ENCODE measurements at regions not wholly inside any gene's neighbourhood (a gene's known extent, or its start where the extent isn't known, plus 50 kb on each side); places are given as distances from the start of the nearest gene placed in this dataset.

GRCh38 chr4:132710971-132711370, 438.1 kb upstream of the PCDH10 start:
- TF ChIP-seq ZBTB33 (IDR thresholded peaks at IDR 0.05) (no peak), REST (IDR thresholded peaks at IDR 0.05) (no peak), FOXA2 (IDR thresholded peaks at IDR 0.05) (no peak), SP1 (IDR thresholded peaks at IDR 0.05) (no peak), RAD21 (IDR thresholded peaks at IDR 0.05) (no peak), EGR1 (IDR thresholded peaks at IDR 0.05; ENCODE audit: low read depth in 2 of 2) (no peak), RXRA (IDR thresholded peaks at IDR 0.05) (no peak), GABPA (IDR thresholded peaks at IDR 0.05 in 1 of 2, conservative IDR thresholded peaks at IDR 0.05 in 1 of 2) (no peak), JUND (IDR thresholded peaks at IDR 0.05) (no peak), CTCF (IDR thresholded peaks at IDR 0.05; ENCODE audit: low read depth, low read length, missing input control) (no peak), HNF4G (IDR thresholded peaks at IDR 0.05) (no peak)
- no peak overlapping the region for H3K9ac ChIP-seq (ENCODE audit: low read depth in 1 of 2, low read length in 2 of 2)
- H3K4me3 ChIP-seq (ENCODE audit: low read depth in 1 of 3, low read length in 3 of 3) = no peak overlapping the region
- H3K9me3 ChIP-seq (ENCODE audit: control insufficient read depth in 4 of 4, low read length in 3 of 4) = no peaks in the 10 kb centered on the region
- WGBS = 86% methylated on average over 2 of the region's 2 CpGs
- H3K27ac ChIP-seq (ENCODE audit: low read depth in 1 of 2, low read length in 2 of 2) = no peak overlapping the region
- no peak for DNase-seq (ENCODE audit: low spot score)
- H3K4me1 ChIP-seq (ENCODE audit: control insufficient read depth in 4 of 4, insufficient read depth in 4 of 4, low read length in 3 of 4) = no peaks in the 10 kb centered on the region
- no peaks in the 10 kb centered on the region for H3K36me3 ChIP-seq (ENCODE audit: control insufficient read depth in 4 of 4, insufficient read depth in 3 of 4, low read depth in 1 of 4, low read length in 3 of 4)
- no peaks in the 10 kb centered on the region for H3K27me3 ChIP-seq (ENCODE audit: control insufficient read depth in 4 of 4, insufficient read depth in 4 of 4, low read length in 3 of 4)

- 81% methylated on average over 3 of the region's 3 CpGs for WGBS
- TF ChIP-seq HNF4G (IDR thresholded peaks at IDR 0.05) = no peak
- no peak for TF ChIP-seq EGR1 (IDR thresholded peaks at IDR 0.05; ENCODE audit: low read depth in 2 of 2)
- no peak for DNase-seq (ENCODE audit: low spot score)
- Histone ChIP-seq H3K4me1 (ENCODE audit: control insufficient read depth in 4 of 4, insufficient read depth in 4 of 4, low read length in 3 of 4) (no peaks in the 10 kb centered on the region), H3K27me3 (ENCODE audit: control insufficient read depth in 4 of 4, insufficient read depth in 4 of 4, low read length in 3 of 4) (no peaks in the 10 kb centered on the region), H3K9ac (ENCODE audit: low read depth in 1 of 2, low read length in 2 of 2) (no peak overlapping the region), H3K36me3 (ENCODE audit: control insufficient read depth in 4 of 4, insufficient read depth in 3 of 4, low read depth in 1 of 4, low read length in 3 of 4) (no peaks in the 10 kb centered on the region), H3K9me3 (ENCODE audit: control insufficient read depth in 4 of 4, low read length in 3 of 4) (no peaks in the 10 kb centered on the region), H3K27ac (ENCODE audit: low read depth in 1 of 2, low read length in 2 of 2) (no peak overlapping the region), H3K4me3 (ENCODE audit: low read depth in 1 of 3, low read length in 3 of 3) (no peak overlapping the region)
Measured at GRCh38 chr4:132737344-132737743, 411.8 kb upstream of the PCDH10 start.

Data from liver (tissue), 8 donors.